GM21526 (cell line): ENCODE measurements at regions not wholly inside any gene's neighbourhood (a gene's known extent, or its start where the extent isn't known, plus 50 kb on each side); places are given as distances from the start of the nearest gene placed in this dataset.
"Not testable (repeated sequence)": the region's sequence is repeated elsewhere in the genome, so short reads cannot be mapped to it uniquely, and the experiment has no call there.

Source experiments
- ATAC-seq: cut with Tn5 transposase; IDR thresholded peaks from one replicate; pipeline ENCODE4 v1.9.1; 2021; ENCODE audit warnings: moderate library complexity; ENCODE audit not compliant: unreplicated experiment, low FRiP score

DNA sequence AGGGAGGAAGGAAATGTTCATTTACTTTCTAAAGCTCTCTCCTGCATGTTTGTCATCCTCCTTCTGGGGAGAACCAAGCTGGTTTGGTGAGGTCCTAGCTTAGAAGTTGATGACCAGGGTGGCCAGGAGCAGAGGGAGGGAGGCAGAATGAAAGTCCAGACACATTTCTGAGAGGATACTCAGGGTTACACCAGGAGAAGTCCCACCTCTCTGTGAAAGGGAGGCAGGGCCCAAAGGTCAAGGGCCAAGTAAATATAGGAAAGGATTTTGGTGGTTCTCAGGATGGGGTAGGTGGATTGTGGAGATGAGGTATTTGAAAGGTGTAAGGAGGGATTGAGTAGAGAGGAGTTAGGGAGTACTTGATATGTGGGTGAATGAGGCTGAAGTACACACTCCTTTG lies 58.0 kb upstream of the FBXO11 start:
- ATAC-seq, result no peak

DNA sequence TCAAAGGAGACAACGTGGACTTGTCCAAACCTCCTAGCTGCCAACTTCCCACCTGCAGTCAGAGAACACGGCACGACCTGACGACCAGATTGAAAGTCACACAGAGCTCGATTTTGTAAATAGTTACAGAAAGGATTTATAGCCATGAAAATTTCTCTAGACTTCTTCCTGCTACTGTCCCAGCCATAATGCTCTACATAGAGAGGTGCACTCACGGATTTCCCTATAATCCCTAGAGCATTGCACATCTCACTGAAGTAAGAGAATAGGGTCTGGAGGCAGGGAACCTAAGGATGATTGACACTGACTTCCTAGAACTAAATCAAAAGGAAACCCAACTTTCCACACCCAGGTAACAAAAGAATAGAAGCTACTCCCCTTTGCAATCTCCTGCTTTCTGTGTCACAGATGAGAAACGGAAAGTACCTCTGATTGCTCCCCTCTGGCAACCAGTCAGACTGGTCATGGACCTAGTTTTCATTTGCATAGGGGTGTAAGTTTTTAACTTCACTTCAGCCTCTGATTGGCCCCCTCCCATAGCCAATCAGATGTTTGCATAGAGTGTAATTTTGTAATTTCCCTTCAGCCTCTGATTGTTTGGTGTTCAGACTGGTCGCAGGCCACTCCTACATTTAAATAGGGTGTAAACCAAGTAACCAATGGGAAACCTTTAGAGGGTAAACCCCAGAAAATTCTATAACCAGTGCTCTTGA lies 58.6 kb upstream of the FBXO11 start:
- ATAC-seq, result no peak

GRCh38 chr2:47976728-47977127 lies 70.4 kb upstream of the FBXO11 start:
- not testable (repeated sequence) for ATAC-seq

GRCh38 chr2:47984041-47984440 lies 77.7 kb upstream of the FBXO11 start:
- no peak for ATAC-seq

- ATAC-seq, result no peak
These were observed 84.2 kb upstream of the FBXO11 start for GRCh38 chr2:47990503-47990902.

- no peak for ATAC-seq
These were observed 86.4 kb upstream of the FBXO11 start for GRCh38 chr2:47992671-47993070.

DNA sequence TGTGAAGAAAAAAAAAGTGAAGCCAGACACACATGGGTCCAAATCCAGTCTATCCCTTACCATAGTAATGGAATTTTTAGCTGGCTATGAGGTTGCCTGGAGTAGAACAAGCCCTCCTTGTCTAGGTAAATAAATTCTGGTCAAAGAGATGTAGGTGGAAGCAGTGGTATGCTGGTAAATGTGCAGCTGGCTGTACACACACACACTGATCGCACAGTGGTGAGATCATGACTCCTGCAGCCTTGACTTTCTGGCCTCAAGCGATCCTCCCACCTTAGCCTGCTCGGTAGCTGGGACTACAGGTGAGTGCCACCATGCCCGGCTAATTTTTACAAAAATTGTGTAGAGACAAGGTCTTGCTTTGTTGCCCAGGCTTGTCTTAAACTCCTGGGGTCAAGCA lies 90.5 kb upstream of the FBXO11 start:
- no peak for ATAC-seq

- no peak for ATAC-seq
These were observed 93.2 kb upstream of the FBXO11 start for GRCh38 chr2:47999512-47999911.

GRCh38 chr2:48001498-48001897 lies 95.2 kb upstream of the FBXO11 start:
- ATAC-seq, result no peak

DNA sequence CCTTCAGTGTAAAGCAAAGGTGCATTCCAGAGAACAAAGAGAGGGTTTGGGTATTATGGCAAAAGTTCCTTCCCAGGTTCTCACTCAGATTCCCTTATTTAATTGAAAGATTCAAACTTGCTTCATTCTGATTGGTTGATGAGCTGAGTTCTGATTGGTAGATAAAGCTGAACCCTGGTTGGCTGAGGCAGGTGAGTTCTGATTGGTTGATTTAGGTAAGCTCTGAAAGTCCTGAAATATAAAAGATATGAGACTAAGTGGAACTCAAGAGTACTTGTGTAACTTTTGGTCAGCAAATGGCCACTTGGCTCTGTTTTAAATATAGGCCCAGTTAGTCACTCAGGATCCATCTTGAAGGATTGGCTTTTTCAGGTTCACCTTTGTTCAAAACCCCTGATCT lies 99.8 kb upstream of the FBXO11 start:
- ATAC-seq, result no peak

DNA sequence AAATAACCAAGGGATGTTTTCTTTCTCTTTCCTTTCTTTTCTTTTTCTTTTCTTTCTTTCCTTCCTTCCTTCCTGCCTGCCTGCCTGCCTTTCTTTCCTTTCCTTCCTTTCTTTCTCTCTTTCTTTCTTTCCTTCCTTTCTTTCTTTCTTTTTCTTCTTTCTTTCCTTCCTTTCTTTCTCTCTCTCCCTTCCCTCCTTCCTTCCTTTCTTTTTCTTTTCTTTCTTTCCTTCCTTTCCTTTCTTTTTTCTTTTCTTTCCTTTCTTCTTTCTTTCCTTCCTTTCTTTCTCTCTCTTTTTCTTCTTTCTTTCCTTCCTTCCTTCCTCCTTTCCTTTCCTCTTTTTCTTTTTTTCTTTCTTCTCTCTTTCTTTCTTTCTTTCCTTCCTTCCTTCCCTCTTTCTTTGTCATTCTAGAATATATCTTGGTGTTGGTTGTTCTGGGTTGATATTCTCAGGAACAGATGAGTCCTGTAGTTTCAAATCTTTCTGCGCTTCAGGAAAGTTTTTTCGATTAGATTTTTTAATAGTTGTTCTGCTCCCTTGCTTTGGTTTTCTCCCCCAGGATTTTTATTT lies 101.5 kb upstream of the FBXO11 start:
- no peak for ATAC-seq

DNA sequence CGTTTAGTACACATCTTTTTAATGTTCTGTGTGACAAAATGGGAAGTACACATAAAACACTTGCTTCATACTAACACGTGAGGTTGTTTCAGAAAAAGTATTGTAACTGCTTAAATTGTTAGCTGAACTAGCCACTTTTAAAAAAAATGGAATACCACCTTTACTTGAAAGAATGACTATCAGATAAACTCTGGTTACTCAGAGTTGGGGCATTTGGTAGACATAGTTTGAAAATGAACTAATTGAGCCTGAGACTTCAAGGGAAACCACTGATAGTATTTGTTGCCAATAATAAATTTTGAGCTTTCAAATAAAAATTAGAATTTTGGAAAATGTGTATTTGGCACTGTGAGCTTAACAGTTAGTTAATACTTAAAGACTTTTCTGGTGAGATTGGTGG lies 103.0 kb upstream of the FBXO11 start:
- no peak for ATAC-seq

- ATAC-seq, result no peak
These were observed 109.1 kb upstream of the FBXO11 start for GRCh38 chr2:48015421-48015820.

- no peak for ATAC-seq
These were observed 110.1 kb upstream of the FBXO11 start for GRCh38 chr2:48016225-48017019.

GRCh38 chr2:48017136-48017535 lies 110.8 kb upstream of the FBXO11 start:
- no peak for ATAC-seq

- no peak for ATAC-seq
These were observed 112.2 kb upstream of the FBXO11 start for GRCh38 chr2:48018480-48018879.

DNA sequence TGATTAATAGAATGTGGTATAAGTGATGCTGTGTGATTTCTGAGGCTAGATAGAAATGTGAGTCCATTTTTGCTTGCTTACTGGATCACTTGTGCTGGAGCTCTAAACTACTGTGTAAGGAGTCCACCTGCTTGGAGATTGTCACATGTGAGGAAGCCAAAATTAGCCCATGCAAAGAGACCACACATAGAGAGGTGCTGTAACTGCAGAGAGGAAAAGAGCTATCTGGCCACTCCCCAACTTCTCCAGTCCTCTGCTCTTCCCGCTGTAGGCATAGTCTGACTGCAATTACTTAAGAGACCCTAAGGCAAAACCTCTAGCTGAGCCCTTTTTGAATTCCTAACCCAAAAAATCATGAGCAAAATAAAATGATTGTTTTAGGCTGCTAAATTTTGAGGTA lies 120.6 kb upstream of the FBXO11 start:
- ATAC-seq, result no peak

- no peak for ATAC-seq
These were observed 126.5 kb upstream of the FBXO11 start for GRCh38 chr2:48032765-48033164.

DNA sequence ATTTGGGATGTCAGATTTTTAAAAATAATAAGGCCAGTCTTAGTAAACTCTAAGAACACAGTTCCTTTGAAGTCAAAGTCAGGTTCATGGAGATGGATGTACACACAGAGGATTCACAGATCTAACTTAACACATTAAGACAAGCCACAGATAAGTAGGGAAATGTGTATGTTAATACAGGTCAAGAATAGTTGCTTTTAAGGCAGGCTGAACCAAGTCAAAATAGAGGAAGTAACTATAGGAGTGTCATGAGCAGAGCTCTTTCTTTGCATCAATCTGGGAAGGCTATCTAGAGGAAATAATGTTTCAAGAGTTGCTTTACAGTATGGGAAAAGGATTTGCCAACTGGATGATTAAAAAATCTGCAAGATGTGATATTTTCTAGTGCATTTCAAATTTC lies 128.0 kb upstream of the FBXO11 start:
- no peak for ATAC-seq

GRCh38 chr2:48036312-48036711 lies 130.0 kb upstream of the FBXO11 start:
- ATAC-seq, result no peak

DNA sequence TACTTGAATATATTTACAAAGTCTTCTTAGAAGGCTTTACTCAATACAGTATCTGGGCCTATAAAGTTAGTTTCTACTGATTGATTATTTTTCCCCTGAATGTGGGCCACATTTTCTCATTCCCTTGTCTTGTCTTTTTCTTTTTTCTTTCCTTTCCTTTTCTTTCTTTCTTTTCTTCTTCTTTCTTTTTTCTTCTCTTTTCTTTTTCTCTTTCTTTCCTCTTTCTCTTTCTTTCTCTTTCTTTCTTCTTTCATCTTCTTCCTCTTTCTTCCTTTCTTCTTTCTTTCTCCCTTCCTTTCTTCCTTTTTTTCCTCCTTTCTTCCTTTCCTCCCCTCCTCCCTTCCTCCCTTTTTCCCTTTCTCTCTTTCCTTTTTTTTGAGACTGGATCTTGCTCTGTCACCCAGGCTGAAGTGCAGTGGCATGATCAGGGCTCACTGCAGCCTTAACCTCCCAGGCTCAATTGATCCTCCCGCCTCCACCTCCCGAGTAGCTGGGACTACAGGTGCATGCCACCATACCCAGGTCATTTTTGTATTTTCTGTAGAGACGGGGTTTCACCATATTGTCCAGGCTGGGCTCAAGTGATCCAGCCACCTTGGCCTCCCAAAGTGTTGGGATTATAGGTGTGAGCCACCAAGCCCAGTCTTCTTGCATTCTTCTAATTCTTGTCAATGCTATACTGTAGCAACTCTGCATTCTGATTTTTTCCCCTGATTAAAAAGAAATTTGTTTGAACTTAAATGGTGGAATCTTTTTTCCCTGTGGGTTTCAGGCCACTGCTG lies 133.1 kb upstream of the FBXO11 start:
- ATAC-seq, result no peak
